GM10266 (cell line): ENCODE measurements at regions not wholly inside any gene's neighbourhood (a gene's known extent, or its start where the extent isn't known, plus 50 kb on each side); places are given as distances from the start of the nearest gene placed in this dataset.
A peak's percentile ranks its signal among the peaks of the same experiment; 100 is the strongest.
"Not testable (repeated sequence)": the region's sequence is repeated elsewhere in the genome, so short reads cannot be mapped to it uniquely, and the experiment has no call there.

ENCODE experiments used
- DNase-seq: peaks from one replicate; pipeline ENCODE4 v3.0.0; 2012; ENCODE audit errors: extremely low spot score
- TF ChIP-seq, protein P1 (sequence below): IDR thresholded peaks from 2 replicates; pipeline ENCODE4 v1.5.1; 2012; ENCODE audit warnings: mild to moderate bottlenecking, low read depth; ENCODE audit not compliant: control insufficient read depth, insufficient read depth; ENCODE audit errors: missing control alignments

DNA sequence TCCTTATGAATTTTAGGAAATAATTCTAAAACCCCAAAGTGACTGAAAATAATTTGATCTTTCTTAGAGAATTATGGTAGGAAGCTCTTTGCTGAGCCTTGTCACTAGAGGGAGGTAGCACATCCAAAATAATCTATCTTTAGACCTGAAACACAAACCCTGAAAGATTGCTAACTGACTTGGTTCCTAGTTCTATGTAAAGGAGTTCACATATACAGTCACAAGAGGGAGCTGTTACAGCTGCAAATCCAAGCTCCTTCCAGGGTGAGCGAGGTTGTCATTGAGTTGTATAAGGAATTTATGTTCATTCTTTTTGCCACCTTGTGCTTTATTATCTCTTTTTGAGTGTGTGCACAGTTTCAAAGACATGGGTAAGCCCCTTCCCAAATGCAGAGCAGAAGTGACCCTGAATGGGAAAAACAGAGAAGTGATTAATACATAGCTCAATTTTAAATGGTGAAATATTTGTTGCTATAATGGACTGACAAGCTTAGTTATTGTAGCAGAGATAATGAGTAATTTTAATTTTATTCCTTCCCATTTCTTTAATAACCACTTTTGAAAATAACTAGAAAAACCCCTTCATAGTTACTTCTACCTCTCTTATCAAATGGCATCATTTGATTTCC is 387.9 kb downstream of the DAD1 start:
- peak; percentile 15 for DNase-seq

DNA sequence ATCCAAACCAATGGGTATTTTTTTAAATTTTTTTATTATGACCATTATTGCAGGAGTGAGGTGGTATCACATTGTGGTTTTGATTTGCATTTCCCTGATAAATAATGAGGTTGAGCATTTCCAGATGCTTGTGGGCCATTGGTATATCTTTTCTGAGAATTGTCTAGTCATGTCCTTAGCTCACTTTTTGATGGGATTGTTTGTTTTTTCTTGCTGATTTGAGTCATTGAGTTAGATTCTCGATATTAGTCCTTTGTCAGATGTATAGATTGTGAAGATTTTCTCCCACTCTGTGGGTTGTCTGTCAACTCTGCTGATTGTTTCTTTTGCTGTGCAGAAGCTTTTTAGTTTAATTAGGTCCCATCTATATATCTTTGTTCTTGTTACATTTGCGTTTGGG is 388.9 kb downstream of the DAD1 start:
- DNase-seq: not testable (repeated sequence)

More for the DNA sequence above, 387.9 kb downstream of the DAD1 start:
- TF ChIP-seq, protein P1, sequence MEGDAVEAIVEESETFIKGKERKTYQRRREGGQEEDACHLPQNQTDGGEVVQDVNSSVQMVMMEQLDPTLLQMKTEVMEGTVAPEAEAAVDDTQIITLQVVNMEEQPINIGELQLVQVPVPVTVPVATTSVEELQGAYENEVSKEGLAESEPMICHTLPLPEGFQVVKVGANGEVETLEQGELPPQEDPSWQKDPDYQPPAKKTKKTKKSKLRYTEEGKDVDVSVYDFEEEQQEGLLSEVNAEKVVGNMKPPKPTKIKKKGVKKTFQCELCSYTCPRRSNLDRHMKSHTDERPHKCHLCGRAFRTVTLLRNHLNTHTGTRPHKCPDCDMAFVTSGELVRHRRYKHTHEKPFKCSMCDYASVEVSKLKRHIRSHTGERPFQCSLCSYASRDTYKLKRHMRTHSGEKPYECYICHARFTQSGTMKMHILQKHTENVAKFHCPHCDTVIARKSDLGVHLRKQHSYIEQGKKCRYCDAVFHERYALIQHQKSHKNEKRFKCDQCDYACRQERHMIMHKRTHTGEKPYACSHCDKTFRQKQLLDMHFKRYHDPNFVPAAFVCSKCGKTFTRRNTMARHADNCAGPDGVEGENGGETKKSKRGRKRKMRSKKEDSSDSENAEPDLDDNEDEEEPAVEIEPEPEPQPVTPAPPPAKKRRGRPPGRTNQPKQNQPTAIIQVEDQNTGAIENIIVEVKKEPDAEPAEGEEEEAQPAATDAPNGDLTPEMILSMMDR: peak; percentile 69

DNA sequence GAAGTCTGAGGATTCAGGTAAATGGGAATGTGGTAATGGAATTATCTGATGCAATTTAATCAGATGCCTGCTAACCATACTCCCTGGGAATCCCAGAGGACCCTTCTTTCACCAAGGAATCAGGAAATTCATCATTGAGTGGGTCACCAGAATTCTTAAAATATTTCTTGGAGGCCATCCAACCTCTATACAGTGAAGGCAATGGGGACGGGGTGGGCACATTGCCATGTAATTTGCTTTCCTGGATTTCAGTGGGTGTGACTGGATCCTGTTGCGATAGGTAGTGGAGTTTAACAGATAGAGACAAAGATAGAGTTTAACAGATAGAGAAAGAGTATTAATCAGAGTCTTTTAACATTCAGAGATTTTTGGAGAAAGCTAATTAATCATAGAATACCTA is 394.4 kb downstream of the DAD1 start:
- DNase-seq: no peak
- TF ChIP-seq, protein P1: no peak

DNA sequence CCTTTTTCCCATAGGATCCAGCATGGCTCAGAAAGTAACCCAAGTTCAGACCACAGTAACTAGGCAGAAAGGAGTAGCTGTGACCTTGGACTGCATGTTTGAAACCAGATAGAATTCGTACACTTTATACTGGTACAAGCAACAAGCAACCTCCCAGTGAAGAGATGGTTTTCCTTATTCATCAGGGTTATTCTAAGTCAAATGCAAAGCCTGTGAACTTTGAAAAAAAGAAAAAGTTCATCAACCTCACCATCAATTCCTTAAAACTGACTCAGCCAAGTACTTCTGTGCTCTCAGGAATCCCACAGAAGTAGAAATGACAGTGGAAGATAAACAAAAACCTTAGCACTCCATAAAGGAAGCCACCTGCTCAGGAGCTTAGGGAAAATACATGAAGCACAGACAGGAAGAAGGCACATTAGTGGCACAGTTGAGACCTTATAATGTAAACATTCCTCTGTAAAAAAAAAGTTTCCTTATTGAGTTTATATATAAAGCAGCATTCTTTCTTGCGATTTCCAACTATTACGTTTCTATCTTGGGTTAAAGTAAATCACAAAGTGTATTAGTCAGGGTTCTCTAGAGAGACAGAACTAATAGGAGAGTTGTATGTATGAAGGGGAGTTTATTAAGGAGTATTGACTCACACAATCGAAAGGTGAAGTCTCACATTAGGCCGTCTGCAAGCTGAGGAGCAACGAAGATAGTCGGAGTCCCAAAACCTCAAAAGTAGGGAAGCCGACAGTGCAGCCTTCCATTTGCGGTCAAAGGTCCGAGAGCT is 398.4 kb downstream of the DAD1 start:
- TF ChIP-seq, protein P1: no peak
- no peak for DNase-seq

DNA sequence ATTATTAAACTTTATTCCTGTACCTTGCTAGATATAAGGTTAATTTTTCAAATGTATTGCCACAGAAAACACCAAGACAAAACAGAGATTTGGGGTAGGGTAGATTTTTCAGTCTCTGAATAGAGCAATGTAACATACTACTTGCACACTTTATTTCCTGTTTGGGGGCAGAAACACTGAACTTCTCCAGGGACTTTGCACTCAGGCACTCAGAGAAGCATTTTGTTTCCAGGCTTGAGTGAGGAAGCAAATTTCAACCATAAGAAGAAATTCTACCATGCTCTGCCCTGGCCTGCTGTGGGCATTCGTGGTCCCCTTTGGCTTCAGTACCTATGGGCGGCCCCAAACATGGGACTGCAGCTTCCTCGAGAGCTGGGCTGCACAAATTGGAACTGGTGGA is 399.1 kb downstream of the DAD1 start:
- TF ChIP-seq, protein P1: no peak
- no peak for DNase-seq

DNA sequence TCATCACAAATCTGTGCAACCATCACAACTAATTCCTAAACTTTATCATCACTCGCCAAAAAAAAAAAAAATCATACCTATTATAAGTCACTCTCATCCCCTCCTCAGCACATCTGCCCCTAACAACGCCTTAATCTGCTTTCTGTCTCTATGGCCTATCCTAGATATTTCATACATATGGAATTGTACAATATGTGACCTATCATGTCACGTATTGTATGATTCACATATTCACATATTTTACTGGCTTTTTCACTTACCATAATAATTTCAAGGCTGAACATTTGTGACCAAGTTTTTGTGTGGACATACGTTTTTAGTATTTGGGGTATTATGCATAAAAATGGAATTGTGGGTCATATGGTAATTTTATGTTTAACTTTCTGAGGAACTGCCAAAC is 400.7 kb downstream of the DAD1 start:
- no peak for DNase-seq
- TF ChIP-seq, protein P1: no peak

DNA sequence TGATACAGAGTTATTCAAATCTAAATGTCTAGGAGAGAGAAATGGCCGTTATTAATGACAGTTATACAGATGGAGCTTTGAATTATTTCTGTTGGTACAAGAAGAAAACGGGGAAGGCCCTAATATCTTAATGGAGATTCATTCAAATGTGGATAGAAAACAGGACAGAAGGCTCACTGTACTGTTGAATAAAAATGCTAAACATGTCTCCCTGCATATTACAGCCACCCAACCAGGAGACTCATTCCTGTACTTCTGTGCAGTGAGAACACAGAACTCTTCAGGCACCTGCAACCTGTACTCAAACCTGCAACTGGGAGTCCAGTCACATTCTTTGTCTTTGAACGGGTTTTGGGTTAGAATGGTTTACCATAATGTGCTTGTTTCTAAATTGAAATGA is 403.2 kb downstream of the DAD1 start:
- no peak for DNase-seq
- TF ChIP-seq, protein P1: no peak
